G401 (cell line): ENCODE measurements at regions not wholly inside any gene's neighbourhood (a gene's known extent, or its start where the extent isn't known, plus 50 kb on each side); places are given as distances from the start of the nearest gene placed in this dataset.

Source experiments
- DNase-seq: peaks from one replicate; pipeline ENCODE4 v3.0.0-alpha.2; 2015; ENCODE audit warnings: low spot score
- in situ Hi-C: cut with HindIII; loops from 2 replicates; pipeline ENCODE4 v1.10.0; 2016; ENCODE audit warnings: low sequenced_read_pairs, mixed read lengths

DNA sequence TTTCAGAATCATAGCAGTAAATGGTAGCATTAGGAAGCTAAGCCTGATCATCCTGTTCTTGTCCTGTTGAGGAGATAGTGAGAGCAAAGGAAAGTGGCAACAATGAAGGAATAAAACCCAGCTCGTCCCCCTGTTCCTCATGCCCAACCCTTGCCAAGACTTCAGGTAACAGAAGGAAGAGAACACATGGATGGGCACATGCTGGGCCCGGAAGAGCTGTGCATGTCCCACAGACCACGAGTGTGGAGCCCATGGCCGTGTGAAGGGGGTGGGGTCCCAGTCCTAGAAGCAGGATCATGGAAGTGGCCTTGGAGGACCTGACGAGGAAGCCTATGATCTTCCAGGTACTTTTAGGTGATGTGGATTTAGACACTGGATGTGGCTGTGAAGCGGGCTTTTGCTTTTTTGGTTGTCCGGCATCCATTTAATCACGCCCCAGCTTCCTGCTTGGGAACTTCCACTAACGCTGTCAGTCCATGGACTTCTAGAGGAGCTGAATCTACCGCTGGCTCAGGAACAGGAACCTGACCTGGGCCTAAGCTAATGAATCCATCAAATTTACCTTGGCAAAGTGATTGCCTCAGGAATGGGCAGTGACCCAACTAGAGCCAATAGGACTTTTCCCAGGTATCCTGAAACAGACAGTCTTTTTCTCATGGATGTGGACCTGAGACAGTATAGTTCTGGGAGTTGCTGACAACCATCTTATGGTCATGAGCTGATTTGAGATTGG is 79.3 kb upstream of the ARMC2 start:
- in situ Hi-C loops, result no loop called here
- no peak for DNase-seq

DNA sequence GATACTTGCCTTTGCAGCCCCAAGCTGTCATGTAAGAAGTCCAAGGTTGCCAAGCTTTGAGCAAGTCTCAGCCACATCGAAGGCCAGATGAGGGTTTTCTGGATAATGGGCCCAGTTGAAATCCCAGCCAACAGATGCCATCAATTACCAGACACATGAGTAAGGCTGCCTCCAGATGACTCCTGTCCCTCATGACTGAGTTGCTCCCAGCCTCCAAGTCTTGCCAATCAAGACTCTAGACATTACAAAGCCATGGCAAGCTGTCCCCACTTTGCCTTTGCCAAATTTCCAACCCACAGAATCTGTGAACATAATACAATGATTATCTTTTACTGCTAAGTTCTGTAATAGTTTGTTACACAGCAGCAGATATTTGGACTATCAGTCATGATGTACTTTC is 76.8 kb upstream of the ARMC2 start:
- in situ Hi-C loops, result no loop called here
- no peak for DNase-seq

DNA sequence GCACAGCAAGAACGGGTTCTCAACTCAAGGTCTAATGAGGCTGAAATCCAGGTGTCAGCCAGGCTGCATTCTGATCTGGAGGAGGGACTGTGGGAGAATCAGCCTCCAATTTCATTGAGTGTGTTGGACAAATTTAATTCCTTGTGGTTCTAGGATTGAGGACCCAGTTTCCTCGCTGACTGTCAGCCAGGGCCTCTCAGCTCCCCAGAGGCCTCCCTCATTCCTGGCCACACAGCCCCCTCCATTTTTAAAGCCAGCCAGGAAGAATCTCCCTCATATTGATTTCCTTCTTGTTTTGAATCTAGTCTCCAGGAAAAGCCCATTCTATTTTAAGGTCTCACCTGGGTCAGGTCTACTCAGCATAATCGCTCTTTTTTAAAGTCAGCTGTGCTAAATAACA is 73.7 kb upstream of the ARMC2 start:
- no peak for DNase-seq
- in situ Hi-C loops, result no loop called here

DNA sequence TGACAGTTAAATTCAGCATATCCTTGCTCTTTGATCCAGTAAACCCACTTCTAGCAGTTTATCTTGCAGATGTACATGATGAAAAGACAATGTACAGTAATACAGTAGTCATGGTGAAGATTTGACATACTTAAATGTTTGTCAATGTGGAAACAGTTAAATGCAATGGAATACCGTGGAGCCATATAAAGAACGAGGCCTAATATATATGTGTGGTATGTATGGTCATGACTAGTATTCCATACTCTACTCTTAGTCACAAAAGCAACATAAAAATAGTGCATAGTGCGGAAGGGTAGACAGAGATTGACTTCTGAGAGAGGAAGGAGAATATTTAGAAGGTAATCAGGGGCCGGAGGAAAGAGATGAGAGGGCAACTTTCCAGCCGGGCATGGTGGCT is 70.7 kb upstream of the ARMC2 start:
- DNase-seq, result no peak
- in situ Hi-C loops, result no loop called here

DNA sequence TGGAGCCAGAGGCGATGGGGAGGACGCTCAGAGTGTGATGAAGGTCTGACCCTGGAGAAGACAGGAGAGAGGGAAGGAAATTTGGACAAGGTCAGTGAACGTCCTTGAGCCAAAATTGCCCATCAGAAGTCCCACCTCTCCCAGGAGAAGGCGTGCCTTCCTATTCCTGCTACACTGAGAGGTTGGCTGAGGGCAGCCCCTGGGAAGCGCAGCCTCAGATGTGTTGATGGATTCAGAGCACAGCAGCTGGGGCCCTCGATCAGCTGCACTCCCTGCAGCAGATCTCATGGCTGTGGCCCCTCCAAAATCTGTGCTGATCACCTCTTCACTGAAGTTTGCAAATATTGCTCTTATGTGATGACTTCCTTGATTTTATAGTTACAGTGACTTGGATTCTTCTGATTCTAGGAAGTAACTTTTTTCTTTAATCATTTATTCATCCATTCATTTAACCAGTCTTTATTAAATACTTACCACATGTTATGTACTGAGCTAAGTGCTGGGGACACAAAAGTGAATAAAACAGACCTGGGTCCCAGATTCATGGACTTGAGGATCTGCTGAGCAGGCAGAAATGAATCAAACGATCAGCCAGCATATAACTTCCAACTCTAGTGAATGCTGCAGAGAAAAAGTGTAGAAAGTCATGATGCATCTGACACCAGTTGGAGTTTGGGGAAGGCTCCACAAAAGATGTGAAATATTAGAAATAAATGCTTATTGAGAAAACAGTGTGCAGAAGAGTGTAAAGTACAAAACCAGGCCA is 69.6 kb upstream of the ARMC2 start:
- DNase-seq, result no peak
- in situ Hi-C loops, result no loop called here

DNA sequence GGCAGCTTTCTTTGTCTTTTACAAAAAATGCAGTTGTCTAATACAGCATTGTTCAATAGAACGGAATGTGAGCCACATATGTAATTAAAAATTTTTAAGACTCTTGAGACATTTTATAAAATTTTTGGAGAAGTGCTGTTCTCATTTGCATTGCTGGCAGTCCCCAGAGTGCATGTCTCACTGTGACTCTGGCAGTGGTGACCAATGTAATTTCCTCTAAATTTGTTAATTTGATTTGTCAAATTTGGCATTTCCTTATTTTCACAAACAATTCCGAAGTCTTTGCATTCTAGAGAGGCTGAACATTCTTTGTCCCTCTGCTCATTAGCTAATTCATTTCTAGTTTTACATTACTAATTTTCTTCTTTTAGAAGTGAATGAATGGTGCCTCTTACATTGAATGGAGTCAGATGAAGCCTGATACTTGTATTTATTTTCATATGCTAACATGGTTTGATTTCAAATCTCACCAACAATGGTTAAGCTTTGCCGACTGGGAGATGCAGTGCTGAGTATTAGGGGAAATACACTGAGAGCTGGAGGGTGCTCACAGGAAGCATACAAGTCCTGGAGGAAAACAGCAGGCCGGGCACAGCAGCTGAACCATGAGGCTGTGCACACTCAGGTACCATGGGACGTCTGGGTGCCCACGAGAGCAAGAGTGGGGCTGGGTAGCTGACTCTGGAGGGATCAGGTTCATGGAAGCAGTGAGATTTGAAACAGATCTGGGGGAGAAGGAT is 68.5 kb upstream of the ARMC2 start:
- DNase-seq, result no peak
- in situ Hi-C loops, result no loop called here

DNA sequence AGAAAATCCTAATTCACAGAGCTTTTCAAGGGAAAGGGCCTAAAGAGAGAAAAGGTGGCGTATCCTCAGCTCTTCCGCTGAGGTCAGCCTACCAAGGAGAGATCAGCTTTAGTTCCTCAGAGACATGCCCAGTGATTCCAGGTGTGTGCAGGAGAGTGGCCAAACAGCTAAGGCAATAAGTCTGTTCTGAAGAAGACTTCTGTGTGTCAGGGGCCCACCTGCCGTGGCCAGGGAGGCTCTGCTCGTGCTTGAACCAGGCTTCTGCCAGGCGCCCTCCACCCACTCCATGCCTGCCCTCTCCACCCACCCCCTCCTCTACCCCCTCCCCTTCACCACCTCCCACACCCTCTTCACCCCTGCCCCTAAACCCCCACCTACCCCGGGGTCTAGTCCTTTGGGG is 67.4 kb upstream of the ARMC2 start:
- in situ Hi-C loops, result no loop called here
- DNase-seq, result no peak

DNA sequence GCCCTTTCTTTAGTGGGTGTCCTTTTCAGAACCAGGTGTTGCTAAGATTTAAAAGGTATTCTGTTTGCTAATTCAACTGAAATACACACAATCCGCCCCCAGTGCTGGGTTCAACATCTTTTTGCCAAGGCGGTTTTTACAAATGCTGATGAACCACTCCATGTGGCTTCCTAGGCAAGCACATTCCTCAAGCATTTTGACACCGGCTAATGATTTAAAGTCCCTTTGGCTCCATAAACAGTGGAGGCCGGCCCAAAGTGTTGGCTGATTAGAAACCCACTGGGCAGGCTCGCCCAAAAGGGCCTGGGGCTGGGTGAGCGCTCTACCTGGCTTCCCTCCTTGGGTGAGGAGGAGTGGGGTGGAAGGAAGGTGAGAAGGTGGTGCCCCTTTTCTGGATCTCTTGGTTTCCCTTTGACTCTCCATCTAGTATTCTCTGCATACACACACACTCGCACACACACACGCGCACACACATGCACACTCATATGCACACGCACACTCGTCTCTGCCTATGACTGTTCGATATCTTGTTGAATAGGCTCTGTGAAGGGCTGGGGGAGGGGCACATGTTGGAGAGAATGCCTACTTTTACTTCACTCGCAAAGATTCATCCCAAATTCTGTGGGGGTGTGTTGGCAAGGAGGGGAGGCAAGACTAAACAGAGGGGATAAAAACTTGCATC is 66.7 kb upstream of the ARMC2 start:
- in situ Hi-C loops, result no loop called here

DNA sequence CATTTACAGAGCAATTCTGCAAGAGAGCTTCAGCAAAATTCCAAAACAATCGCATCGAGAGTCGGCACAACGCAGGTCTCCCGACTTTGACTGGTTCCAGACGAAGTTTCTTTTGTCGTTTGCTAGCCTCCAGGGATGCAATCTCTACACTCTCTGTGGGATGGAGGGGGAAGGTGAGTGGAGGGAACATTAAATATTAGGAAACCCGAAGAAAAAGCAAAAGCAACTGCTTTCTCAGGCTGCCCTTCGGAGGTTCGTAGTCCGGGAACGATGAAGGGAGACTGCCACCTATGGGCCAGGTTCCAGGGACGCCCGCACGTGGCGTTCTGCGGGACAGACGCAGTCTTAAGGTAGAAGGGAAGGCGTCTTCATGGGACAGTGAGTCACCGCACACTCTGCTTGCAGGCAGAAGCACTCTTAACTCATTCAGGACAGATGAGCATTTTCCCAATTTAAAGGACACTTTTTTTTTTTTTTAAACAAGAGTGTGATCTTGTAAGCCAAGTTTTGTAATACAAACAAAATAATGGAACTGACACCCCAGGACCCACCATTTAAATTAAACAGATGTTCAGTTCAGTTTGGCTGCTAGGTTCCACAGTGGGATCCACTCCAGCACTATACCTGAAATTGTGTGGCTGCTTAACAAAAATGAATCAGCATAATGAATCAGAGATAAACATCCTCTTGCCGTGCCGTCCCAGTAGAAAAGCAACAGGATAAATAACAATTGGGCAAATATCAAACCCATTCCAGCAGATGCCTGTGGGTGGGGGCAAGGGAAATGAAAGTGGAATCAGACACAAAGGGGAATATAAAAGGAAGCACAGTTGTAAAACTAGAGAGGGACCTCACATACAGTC is 65.8 kb upstream of the ARMC2 start:
- in situ Hi-C loops, result no loop called here
- peak; percentile 82 for DNase-seq

More for the DNA sequence above, 66.7 kb upstream of the ARMC2 start:
- DNase-seq, result peak; percentile 3

DNA sequence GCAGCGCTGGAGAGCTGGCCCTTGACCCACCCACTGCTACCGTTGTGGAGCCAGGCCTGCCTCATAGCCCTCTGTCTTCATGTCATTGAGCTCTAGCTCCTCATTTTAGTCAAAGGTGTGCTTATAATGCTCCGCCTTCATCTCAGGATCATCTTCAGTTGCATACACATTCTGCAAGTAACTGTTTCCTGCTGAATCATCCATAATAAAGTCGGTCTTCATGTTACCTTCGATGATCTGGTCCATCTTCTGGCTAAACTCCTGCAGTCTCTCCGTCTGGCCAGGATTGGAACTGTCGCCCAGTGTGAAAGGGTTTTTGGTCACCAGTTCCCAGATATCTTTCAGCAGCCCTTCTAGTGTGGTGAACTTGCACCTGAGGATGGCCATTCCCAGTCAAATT is 62.6 kb upstream of the ARMC2 start:
- no peak for DNase-seq
- in situ Hi-C loops, result no loop called here

DNA sequence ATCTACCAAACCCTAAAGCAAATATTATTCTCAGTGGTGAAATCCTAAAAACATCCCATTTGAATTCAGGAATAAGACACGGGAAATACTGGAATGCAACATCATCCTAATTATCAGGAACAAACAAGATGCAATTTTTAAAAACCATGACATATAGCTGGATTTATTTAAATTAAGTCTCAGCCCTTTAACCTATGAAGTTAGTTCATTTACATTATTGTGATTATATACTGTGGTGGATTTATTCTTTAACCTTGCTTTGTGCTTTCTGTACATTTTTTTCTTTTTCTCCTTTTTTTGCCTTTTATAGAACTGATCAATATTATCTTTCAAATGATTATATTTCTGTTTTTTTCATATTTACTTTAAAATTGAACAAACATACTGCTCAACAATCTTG is 59.8 kb upstream of the ARMC2 start:
- DNase-seq, result no peak
- in situ Hi-C loops, result no loop called here

DNA sequence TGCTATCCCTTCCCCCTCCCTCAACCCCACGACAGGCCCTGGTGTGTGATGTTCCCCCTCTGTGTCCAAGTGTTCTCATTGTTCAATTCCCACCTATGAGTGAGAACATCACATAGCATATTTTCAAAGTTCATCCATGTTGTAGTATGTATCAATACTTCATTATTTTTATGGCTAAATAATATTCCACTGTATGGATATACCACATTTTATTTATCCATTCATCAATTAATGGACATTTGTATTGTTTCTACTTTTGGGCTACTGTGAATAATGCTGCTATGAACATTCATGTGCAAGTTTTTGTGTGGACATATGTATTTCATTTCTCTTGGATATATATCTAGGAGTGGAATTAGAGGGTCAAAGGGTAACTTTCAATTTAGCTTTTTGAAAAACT is 58.7 kb upstream of the ARMC2 start:
- no peak for DNase-seq
- in situ Hi-C loops, result no loop called here

DNA sequence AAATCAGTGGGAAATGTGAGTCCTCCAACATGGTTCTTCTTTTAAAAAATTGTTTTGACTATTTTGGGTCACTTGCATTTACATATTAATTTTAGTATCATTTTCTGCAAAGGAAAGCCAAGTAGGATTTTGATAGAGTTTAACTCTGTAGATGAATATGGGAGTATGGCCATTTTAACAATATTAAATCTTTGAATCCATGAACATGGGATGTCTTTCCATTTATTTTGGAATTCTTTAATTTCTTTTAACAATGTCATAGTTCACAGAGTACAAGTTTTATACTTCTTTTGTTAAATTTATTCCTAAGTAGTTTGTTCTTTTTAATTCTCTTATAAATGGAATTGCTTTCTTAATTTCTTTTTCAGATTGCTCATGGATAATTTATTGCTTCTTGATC is 56.5 kb upstream of the ARMC2 start:
- in situ Hi-C loops, result no loop called here
- no peak for DNase-seq

DNA sequence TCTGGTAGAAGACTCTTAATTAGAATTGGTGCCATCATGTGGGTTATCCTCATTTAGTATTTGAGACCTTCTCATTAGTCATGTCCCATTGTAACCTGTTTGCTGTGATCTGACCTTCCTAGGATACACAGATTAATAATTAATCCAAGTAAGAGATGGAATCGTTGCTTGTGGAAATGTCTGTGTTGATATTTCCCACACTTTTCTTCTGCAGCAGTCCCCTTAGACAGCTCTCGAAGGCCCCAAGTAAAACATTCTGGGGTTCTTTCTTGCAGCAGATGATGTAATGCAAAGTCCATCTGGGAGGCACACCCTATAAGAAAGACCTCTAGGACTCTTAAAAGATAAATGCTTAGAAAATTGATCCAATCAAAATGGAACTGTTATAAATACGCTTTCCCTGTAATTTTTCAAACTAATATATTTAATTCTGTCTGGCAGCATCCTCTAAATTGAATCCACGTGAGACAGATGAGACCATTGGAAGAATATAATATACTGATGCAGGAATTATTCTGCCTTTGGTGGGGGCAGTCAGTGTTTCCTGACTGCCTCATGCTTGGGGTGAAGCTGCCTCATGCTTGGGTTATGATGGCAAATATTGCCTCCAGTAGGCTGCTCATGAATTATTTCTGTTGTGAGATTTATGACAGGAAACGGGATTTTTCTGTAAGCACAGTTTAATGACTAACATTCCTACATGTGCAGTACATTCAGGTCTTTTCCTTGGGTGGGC is 54.5 kb upstream of the ARMC2 start:
- no peak for DNase-seq
- in situ Hi-C loops, result no loop called here

DNA sequence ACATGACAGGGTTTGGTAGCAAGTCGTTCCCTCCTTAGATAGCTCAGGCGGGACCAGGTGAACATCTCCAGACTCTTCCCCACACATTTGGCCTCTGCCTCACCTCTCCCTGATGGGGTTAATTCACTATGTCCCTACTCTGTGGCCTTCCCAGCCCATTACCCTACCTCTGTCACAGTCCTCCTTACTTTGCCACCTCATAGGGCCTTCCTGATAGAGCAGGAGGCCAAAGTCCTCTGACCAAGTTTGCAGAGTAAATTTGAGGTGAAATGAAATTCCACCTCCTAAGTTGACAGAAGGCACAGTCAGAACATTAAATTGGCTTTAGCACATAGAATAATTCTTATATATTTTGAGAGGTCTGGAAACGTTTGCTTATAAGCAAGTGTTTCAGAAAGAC is 53.1 kb upstream of the ARMC2 start:
- in situ Hi-C loops, result no loop called here
- no peak for DNase-seq

DNA sequence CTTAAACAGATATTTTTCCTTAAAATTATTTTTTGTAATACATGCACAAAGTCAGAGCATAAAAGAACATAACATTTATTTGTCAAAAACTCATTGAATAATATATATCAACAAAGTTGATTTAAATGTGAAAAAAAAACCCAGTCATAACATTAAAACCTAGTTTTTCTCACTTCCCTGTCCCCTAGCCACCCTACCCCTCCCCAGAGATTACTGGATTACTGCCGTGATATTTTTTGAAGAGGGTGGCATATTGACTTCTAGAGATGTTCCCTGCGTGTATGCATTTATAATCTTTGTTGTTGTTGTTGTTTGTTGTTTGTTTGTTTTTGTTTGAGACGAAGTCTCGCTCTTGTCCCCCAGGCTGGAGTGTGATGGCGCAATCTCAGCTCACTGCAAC is 52.4 kb upstream of the ARMC2 start:
- in situ Hi-C loops, result no loop called here

DNA sequence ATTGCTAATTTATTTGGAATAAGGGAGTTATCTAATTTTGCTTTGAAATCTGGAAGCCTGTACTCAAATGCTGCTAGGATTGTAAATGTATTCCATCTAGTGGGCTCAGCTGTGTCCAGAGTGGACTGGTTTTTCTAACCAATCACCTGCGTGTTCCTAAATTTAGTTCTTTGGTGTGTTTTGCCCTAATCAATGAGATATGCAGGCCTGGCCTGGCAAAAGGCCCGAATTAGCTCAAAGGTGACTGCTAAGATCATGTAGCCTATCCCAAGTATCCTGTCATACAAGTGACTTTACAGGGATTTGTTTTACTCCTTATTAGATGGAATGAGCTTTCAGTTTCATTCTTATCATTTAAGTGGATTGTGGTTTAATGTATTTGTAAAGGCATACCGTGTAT is 51.3 kb upstream of the ARMC2 start:
- no peak for DNase-seq
- in situ Hi-C loops, result no loop called here

More for the DNA sequence above, 52.4 kb upstream of the ARMC2 start:
- DNase-seq, result no peak

DNA sequence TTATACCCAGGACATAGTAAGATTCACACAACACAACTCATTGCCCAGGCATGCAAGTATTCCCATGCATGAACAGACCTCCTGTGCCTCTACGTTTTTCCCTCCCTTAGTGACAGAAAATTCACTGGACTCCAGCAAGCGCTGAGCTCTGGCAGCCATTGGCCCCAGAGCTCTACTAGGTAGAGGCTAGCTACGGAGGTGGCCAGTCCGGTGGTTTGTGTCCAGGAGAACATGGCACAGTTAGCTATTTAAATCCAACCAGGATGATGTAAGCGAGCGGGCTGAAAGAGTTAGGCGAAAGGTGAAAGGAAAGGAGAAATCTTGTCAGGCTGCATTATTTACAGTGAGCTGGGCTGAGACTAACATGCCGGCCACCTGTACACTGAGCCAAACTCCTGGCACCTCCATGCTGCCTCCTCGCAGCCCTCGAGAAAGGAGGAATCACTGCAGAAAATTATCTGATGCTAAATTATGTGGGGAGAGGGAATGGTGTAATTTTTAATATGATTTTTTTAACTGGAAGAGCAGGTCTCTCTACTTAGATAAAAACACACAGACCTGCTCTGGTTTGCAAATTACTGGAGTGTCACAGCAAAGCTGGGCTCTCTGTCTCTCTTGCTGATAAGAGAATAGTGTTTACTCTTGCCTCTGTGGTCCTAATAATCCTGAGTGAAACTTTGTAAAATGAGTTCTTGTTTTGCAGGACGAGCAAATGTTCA is 50.1 kb upstream of the ARMC2 start:
- peak; percentile 96 for DNase-seq
- in situ Hi-C loops, result no loop called here
